ENCODE measurements at regions not wholly inside any gene's neighbourhood (a gene's known extent, or its start where the extent isn't known, plus 50 kb on each side); places are given as distances from the start of the nearest gene placed in this dataset.

DNA sequence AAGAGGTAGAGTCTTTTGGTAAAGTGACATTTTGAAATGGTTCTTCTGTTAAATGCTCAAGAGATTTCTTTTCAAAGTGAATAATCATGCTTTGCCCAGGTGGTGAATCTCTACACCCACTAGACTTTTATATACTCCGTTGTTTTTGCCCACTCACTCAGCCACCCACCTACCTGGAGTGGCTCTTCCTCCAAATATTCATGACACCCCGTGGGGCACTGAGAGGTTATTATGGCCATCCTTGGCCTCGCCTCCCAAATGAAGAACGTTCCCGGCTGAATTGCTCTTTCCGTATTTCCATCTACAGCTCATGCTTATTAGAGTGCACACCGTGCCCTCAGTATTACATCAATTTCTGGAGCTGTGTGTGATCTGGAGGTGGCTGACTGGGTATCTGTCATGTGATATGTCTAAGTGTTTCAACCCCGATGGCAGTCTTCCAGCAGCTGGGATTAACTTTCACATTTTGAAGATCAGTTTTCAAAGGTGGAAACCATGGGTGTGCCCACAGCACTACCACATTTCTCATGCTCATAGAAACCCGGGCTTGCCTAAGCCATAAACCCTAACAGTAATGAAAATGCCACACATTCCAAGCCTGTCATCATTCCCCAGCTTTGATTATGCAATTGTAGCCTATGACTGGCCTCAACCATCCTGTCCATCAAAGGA, 406.6 kb upstream of the MMADHC start:
- no peak overlapping the region for H3K4me3 ChIP-seq
- no peaks in the 10 kb centered on the region for H3K9me3 ChIP-seq
- ATAC-seq (no peak), DNase-seq (no peak)
- no peak overlapping the region for H3K27ac ChIP-seq
- H3K27me3 ChIP-seq (ENCODE audit: low read depth), result no peaks in the 10 kb centered on the region
- intact Hi-C loops (cut with DNase I), result no loop called here
- peaks cover 4% of the 10 kb centered on the region for H3K4me1 ChIP-seq
- no peaks in the 10 kb centered on the region for H3K36me3 ChIP-seq
- TF ChIP-seq, protein P1, sequence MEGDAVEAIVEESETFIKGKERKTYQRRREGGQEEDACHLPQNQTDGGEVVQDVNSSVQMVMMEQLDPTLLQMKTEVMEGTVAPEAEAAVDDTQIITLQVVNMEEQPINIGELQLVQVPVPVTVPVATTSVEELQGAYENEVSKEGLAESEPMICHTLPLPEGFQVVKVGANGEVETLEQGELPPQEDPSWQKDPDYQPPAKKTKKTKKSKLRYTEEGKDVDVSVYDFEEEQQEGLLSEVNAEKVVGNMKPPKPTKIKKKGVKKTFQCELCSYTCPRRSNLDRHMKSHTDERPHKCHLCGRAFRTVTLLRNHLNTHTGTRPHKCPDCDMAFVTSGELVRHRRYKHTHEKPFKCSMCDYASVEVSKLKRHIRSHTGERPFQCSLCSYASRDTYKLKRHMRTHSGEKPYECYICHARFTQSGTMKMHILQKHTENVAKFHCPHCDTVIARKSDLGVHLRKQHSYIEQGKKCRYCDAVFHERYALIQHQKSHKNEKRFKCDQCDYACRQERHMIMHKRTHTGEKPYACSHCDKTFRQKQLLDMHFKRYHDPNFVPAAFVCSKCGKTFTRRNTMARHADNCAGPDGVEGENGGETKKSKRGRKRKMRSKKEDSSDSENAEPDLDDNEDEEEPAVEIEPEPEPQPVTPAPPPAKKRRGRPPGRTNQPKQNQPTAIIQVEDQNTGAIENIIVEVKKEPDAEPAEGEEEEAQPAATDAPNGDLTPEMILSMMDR (IDR thresholded peaks at IDR 0.05), result no peak

DNA sequence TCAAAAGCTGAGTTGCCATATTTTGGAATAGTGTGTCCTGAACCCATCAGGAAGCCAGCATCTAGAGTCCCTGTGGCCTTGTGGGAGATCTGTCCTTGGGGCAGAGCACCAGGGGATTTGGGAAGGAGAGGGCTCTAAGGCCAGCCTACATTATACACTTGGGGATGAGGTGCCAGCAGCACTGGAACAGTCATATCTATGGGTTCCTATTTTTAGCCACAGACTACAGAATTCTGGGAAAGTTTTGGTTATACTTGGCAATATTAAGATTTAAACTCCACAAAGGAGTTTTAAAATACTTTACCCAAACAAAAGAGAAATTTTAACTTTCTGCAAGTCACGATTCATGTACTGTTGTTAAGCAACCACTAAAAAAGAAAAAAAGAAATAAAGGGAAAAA, 405.7 kb upstream of the MMADHC start:
- Histone ChIP-seq H3K36me3 (no peaks in the 10 kb centered on the region), H3K4me1 (peaks cover 4% of the 10 kb centered on the region), H3K27me3 (ENCODE audit: low read depth) (no peaks in the 10 kb centered on the region), H3K27ac (no peak overlapping the region), H3K9me3 (no peaks in the 10 kb centered on the region), H3K4me3 (no peak overlapping the region)
- intact Hi-C loops (cut with DNase I), result no loop called here
- ATAC-seq (no peak), DNase-seq (no peak)
- TF ChIP-seq, protein P1 (IDR thresholded peaks at IDR 0.05), result no peak

DNA sequence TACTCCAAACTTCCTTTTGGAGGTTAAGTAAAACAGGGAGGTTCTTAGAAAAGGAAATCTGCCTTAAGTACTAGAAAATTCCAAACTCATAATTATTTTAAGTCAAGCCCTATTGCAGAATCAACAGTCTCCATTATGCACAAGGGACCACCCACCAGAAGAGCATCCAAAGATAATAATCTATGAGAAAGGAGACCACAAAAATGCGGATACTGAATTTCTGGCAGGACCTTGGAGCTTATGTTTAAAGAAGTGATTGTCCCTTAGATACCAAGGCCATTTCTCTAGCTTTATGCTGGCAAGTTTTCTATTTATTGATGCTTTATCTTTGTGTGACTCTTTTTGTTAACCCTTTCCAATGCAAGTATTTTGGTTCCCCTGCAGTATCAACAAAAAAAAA, 404.0 kb upstream of the MMADHC start:
- intact Hi-C loops (cut with DNase I), result no loop called here
- TF ChIP-seq, protein P1 (IDR thresholded peaks at IDR 0.05), result no peak
- Histone ChIP-seq H3K4me1 (peaks cover 4% of the 10 kb centered on the region), H3K9me3 (no peaks in the 10 kb centered on the region), H3K36me3 (no peaks in the 10 kb centered on the region), H3K27me3 (ENCODE audit: low read depth) (no peaks in the 10 kb centered on the region), H3K27ac (no peak overlapping the region), H3K4me3 (no peak overlapping the region)
- DNase-seq (no peak), ATAC-seq (no peak)

DNA sequence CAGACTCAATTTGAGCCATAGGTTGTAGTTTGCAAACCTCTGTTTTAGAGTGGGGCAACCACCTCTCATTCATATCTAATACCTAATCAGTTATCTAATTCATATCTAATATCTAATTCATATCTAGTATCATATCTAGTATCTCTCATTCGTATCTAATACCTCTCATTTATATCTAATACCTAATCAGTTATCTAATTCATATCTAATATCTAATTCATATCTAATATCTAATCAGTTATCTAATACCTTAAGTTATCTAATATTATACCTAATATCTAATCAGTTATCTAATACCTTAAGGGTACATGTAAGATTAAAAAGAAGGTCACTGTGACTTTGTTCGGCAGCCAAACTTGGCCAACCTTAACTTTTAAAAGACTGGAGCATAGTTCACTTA, 403.4 kb upstream of the MMADHC start:
- ATAC-seq (no peak), DNase-seq (no peak)
- H3K4me3 ChIP-seq, result no peak overlapping the region
- H3K27me3 ChIP-seq (ENCODE audit: low read depth), result no peaks in the 10 kb centered on the region
- H3K4me1 ChIP-seq, result peaks cover 4% of the 10 kb centered on the region
- intact Hi-C loops (cut with DNase I), result no loop called here
- TF ChIP-seq, protein P1 (IDR thresholded peaks at IDR 0.05), result no peak
- no peak overlapping the region for H3K27ac ChIP-seq
- H3K9me3 ChIP-seq, result no peaks in the 10 kb centered on the region
- no peaks in the 10 kb centered on the region for H3K36me3 ChIP-seq

DNA sequence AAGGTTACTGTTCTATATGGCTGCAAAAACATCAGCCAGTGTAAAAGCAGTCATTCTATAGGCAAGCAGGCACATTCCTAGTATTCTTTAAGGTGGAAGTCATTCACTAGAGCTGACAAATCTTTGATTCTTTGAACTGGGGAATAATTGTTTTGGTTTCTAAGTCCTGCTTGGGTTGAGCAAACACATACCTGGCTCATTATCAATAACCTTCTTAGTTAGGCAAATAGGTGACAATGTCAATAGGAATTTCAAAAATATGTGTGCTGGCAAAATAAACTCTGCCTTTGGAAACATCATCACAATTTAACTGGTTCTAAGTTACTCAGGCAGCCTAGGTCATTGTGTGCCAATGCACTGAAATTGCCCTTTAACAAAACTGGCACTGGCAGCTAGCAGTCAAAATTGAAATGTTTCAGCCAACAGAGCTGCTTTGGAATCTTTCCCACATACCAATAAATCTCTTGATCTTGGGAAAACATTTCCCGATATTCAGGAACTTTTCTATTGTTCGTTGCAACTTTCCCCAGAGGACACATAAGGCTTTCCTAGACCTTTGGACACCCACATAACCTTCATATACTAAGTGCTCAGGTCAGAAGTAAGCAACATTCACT, 402.0 kb upstream of the MMADHC start:
- Histone ChIP-seq H3K36me3 (no peaks in the 10 kb centered on the region), H3K4me1 (peaks cover 4% of the 10 kb centered on the region), H3K4me3 (no peak overlapping the region), H3K27ac (no peak overlapping the region), H3K9me3 (no peaks in the 10 kb centered on the region), H3K27me3 (ENCODE audit: low read depth) (no peaks in the 10 kb centered on the region)
- intact Hi-C loops (cut with DNase I), result no loop called here
- no peak for DNase-seq
- TF ChIP-seq, protein P1 (IDR thresholded peaks at IDR 0.05), result no peak
- peak; percentile 17 to 68 for ATAC-seq
